NT2/D1 (cell line): ENCODE measurements at regions not wholly inside any gene's neighbourhood (a gene's known extent, or its start where the extent isn't known, plus 50 kb on each side); places are given as distances from the start of the nearest gene placed in this dataset.

Experiments used
- SUZ12 ChIP-seq: IDR thresholded peaks from 2 replicates; pipeline ENCODE4 v1.6.1; 2011; ENCODE audit not compliant: insufficient read length, insufficient read depth; ENCODE audit errors: extremely low read depth
- YY1 ChIP-seq: IDR thresholded peaks from 2 replicates; pipeline ENCODE4 v1.6.1; 2011; ENCODE audit not compliant: insufficient read length, insufficient read depth
- ZNF274 ChIP-seq: IDR thresholded peaks from 2 replicates; pipeline ENCODE4 v1.6.1; 2011; ENCODE audit warnings: mild to moderate bottlenecking, low read depth, low read length

- TF ChIP-seq SUZ12 = no peak
- TF ChIP-seq YY1 = no peak
- TF ChIP-seq ZNF274 = no peak
Measured at GRCh38 chr2:122815120-122815519, 1059.7 kb downstream of the TSN start.
